Renal cortex interstitium (tissue), 11 donors: ENCODE measurements at regions not wholly inside any gene's neighbourhood (a gene's known extent, or its start where the extent isn't known, plus 50 kb on each side); places are given as distances from the start of the nearest gene placed in this dataset.

Experiments
- DNase-seq, 11 donors: peaks; one replicate each; pipeline ENCODE4 v3.0.0-alpha.2; 2013; ENCODE audit warnings: low read depth in 9 of 11, low spot score in 4 of 11; ENCODE audit errors: extremely low read depth in 1 of 11

DNA sequence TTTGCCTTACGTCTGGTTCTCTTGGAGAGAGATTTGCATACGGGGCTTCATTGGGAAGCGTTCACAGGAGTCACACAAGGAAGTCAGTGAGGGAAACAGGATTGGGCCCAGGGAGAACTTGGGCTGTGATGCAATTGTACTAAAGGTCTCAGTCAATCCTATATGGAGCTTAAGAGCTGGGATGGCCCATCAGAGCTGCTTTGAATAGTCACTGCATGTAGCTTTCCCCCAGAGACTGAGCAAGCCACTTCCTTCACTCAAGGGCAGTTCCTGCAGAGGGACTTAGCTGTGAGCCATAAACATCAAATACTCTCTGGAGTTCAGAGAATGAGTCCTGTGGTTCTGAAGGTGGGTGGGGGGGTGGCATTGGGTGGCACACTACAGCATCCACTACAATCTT lies 605.4 kb downstream of the MED13L start:
- no peak for DNase-seq

DNA sequence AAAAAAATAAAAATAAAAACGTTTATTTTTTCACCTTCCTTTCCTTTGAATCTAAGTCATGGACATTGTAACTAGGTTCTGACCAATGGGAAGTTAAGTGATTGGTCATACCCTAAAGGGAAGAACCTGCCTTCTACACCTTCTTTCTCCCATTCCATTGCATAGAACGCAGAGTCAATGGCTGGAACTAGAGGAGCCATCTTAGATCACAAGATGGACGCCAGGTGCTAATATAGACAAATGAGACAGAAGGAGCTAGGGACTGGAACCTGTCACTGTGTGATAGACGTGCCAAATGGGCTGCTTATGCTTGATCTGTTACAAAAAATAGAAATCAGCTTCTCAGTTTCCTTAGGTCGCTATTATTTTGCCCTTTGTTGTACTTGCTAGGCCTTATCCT lies 606.6 kb downstream of the MED13L start:
- DNase-seq, result no peak

- DNase-seq, result no peak
Observed at GRCh38 chr12:115667116-115667515, 610.4 kb downstream of the MED13L start.

- no peak for DNase-seq
Observed at GRCh38 chr12:115666168-115666567, 611.3 kb downstream of the MED13L start.

DNA sequence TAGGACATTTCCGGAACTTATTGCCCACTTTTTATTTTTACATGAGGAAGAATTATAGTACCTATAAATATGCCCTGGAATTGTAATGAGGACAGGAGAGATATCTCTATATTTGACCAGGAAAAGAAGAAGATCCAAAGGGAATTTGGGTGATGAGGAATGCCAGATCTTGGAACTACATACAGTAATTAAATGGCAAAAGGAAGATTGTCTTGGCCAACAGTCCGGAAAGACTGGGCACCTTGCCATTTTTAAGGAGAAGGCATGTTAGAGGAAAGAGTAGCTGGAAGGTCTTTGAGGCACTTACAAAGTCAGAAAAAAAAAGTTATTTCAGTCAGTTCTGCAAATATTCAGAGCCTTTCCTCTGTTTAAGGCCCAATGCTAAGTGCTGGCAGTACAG lies 616.4 kb downstream of the MED13L start:
- peak in 3 of 11 donors; percentile 20 to 48 (median 40) for DNase-seq

DNA sequence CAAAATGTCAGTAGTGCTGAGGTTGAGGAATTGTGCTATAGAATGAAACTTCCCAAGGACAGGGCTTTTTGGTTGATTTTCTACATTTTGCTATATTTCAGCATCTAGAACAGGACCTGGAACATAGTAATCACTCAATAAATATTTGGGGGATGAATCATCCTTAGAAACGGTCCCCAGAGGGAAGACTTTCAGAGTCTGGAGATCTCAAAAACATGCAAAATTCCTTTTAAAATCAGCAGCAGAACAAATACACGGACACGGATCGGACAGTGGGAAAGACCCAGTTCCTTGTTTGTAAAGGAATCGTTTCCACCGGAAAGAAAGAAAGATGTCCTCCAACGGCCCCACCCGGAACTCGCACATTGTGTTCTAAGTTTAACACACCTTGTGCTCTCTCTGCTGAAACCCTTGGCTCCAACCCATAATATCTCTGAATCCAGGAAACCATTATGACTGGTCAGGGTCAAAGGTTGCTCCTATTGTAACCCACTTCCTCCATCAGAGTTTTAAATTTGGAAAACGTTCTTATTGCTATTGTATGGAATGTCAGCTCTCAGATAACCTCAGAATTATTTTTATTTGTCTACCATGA lies 617.2 kb downstream of the MED13L start:
- DNase-seq, result peak in 1 of 11 donors; percentile 21

DNA sequence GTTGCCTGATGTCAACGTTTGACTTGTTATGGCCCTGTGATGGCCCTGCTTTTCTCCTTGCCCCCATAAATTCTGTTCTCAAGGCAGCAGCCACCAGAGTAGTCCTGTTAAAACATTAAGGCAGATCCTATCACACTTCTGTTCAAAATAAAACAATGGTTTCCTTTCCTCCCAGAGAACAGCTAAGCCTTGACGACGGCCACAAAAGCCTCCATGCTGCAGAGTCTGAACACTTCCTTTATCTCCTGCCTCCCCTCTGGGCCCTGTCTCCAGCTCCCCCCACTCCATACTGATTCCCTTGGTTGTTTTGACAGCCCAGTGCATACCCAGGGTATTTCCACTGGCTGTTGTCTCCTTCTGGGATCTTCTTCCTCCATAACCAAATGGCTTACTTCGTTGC lies 618.1 kb downstream of the MED13L start:
- no peak for DNase-seq

- no peak for DNase-seq
Observed at GRCh38 chr12:115657081-115658013, 620.1 kb downstream of the MED13L start.

DNA sequence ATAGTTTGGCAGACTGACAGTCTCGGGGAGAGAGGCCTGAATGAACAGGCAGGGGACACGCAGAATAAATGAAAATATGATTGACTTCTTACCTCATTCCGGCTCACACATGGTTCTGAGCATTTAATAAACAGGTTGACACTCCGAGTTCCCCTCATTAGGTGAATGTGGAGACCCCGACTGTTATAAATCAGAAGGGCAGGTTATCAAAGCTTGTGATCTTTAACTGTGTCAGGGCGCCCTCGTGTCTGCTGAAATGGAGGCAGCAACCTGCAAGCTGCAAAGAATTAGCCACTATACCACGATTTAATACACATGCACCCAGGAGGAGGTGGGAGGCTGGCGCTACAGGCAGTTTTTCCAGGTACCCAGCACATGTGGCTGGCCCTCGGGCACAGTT lies 627.5 kb downstream of the MED13L start:
- no peak for DNase-seq

DNA sequence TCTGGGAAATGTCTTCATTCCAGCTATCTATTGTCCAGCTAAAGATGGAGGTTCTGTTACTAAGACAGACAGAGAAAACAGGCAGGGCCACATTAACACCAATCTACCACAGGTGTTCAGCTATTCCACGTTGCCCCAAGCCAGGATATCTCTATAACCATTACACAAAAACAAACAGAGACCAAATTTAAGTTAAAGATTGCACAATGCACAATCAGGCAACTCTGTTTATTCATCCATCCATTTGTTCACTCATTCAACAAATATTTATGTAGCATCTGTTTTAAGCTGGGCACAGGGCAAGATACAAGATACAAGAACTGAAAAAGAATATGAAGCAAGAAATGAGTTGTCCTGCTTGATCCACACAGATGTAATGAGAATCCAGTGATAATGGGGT lies 629.0 kb downstream of the MED13L start:
- DNase-seq, result no peak

GRCh38 chr12:115646210-115646609 lies 631.3 kb downstream of the MED13L start:
- DNase-seq, result no peak

DNA sequence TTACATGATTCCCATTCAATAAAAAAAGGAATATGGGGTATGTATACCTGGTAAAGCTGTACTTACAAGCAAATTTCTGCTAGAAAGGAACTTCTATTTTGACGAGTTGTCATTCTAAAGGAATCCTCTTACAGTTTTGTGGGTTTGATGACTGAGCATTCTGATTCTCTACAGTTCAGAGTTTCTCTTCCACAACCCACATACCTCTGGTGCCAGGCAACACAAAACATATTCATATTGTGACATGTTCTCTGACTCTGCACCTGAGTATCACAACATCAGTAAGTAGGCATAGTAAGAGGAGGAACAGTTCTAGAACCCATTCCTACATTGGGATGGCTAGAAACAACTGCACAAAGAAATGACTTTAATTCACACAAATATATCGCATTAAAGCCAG lies 636.6 kb downstream of the MED13L start:
- DNase-seq, result no peak

GRCh38 chr12:115639648-115640012 lies 637.9 kb downstream of the MED13L start:
- no peak for DNase-seq

- peak in 1 of 11 donors; percentile 4 for DNase-seq
Observed at GRCh38 chr12:115638733-115639647, 638.5 kb downstream of the MED13L start.

DNA sequence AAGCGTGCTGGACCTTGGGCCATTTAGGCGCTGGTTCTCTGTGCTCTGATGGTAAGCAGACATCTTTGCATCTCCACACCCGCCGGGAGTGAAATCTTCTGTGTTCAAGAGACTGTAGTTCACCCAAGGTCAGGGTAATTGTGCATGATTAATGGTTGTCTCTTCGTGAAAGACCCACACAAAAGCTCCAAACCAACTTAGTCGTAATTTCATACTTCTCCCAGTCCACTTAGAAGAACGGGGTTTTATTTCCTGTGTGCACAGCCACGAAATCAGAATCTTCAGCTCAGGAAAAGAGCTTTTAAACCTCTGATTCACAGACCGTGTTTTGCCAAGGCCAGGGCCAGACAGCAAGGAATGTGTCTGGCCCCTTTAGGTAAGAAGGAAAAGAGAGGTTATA lies 640.9 kb downstream of the MED13L start:
- DNase-seq, result no peak

DNA sequence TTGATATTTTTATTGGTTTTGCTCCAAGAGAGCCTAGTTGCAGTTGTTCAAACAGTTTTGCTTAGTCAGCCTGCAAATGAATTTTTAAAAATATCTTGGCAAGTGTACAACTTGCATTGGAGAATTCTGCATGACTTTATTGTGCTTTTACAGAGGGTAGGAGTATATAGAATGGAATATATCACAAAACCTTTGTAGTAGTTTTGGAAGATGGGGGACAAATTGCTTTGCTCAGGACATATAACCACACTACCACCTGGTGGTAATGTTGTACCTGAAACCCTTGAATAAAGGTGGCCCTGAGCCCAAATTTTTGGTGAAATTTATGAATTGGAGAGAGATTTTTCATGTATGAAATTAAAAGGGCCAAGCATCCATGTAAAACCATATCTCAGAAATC lies 645.2 kb downstream of the MED13L start:
- DNase-seq, result peak in 1 of 11 donors; percentile 7

- DNase-seq, result peak in 5 of 11 donors; percentile 41 to 62 (median 49)
Observed at GRCh38 chr12:115630136-115630535, 647.4 kb downstream of the MED13L start.

DNA sequence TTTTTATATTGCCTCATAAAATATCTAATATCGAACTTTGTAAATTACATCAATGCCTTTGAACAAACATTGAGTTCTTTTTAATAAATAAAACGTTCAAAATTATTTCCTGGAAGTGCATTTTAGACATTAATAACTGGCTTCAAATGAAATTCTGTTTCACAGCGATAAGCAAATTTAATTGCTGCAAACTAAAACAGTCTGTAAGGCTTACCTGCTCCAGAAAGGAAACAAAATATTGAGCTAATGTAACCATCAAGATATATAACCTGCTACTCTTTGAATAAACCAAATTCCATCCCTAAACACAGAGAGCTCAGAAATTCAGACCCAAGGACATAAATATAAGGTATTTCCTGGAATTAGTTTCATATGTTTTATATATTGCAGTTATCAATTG lies 651.3 kb downstream of the MED13L start:
- no peak for DNase-seq

DNA sequence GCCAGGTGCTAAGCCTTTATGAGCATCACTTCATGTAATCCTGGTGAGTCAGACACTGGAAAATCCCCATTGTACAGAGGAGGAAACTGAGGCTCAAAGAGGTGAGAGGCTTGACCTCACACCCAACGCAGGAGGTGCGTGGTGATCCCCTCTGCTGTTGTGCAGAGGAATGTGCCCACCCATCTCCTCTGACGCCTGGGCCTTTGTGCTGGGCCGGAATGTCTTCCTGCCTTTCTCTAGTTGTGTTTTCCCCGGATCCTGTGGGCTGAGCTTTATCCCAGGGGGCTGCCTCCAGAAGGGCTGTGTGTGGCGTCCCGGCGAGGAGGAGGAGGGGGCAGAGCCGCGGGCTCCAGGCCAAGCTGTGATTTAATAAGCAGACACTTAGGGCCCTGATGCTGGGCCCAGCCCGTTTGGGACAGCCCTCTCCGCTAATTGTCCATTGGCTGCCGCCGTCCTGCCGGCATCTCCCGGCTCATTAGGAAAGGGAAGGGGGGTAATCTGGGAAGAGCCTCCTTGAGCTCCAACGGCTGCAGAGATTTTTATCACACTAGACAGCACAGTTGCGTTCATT lies 653.6 kb downstream of the MED13L start:
- DNase-seq, result peak in 4 of 11 donors; percentile 28 to 54 (median 38)
